ENCODE measurements at regions not wholly inside any gene's neighbourhood (a gene's known extent, or its start where the extent isn't known, plus 50 kb on each side); places are given as distances from the start of the nearest gene placed in this dataset.
"Not testable (repeated sequence)": the region's sequence is repeated elsewhere in the genome, so short reads cannot be mapped to it uniquely, and the experiment has no call there.

- DNase-seq (ENCODE audit: low read depth in 2 of 2): no peak
Measured at GRCh38 chr15:38733331-38733730, 168.7 kb upstream of the RASGRP1 start.

- DNase-seq (ENCODE audit: low read depth in 2 of 2): no peak
Measured at GRCh38 chr15:38740206-38740605, 175.6 kb upstream of the RASGRP1 start.

GRCh38 chr15:38743147-38743546, 178.5 kb upstream of the RASGRP1 start:
- no peak for DNase-seq (ENCODE audit: low read depth in 2 of 2)

- DNase-seq (ENCODE audit: low read depth in 2 of 2): peak; percentile 85 to 88
Measured at GRCh38 chr15:38745126-38745525, 180.5 kb upstream of the RASGRP1 start.

- no peak for DNase-seq (ENCODE audit: low read depth in 2 of 2)
Measured at GRCh38 chr15:38745626-38746025, 181.0 kb upstream of the RASGRP1 start.

- DNase-seq (ENCODE audit: low read depth in 2 of 2): no peak
Measured at GRCh38 chr15:38746211-38746610, 181.6 kb upstream of the RASGRP1 start.

- DNase-seq (ENCODE audit: low read depth in 2 of 2): no peak
Measured at GRCh38 chr15:38748710-38749109, 184.1 kb upstream of the RASGRP1 start.

GRCh38 chr15:38750786-38751185, 186.2 kb upstream of the RASGRP1 start:
- no peak for DNase-seq (ENCODE audit: low read depth in 2 of 2)

- no peak for DNase-seq (ENCODE audit: low read depth in 2 of 2)
Measured at GRCh38 chr15:38755718-38756117, 191.1 kb upstream of the RASGRP1 start.

GRCh38 chr15:38756441-38756840, 191.8 kb upstream of the RASGRP1 start:
- DNase-seq (ENCODE audit: low read depth in 2 of 2): no peak

GRCh38 chr15:38758043-38758442, 193.4 kb upstream of the RASGRP1 start:
- peak; percentile 89 to 90 for DNase-seq (ENCODE audit: low read depth in 2 of 2)

- no peak for DNase-seq (ENCODE audit: low read depth in 2 of 2)
Measured at GRCh38 chr15:38761681-38762080, 197.1 kb upstream of the RASGRP1 start.

- no peak for DNase-seq (ENCODE audit: low read depth in 2 of 2)
Measured at GRCh38 chr15:38768970-38769369, 204.4 kb upstream of the RASGRP1 start.

GRCh38 chr15:38769492-38769891, 204.9 kb upstream of the RASGRP1 start:
- no peak for DNase-seq (ENCODE audit: low read depth in 2 of 2)

GRCh38 chr15:38774076-38774475, 209.5 kb upstream of the RASGRP1 start:
- not testable (repeated sequence) for DNase-seq (ENCODE audit: low read depth in 2 of 2)

- no peak for DNase-seq (ENCODE audit: low read depth in 2 of 2)
Measured at GRCh38 chr15:38781196-38781595, 216.6 kb upstream of the RASGRP1 start.

- no peak for DNase-seq (ENCODE audit: low read depth in 2 of 2)
Measured at GRCh38 chr15:38782156-38782555, 217.5 kb upstream of the RASGRP1 start.

GRCh38 chr15:38788918-38789317, 224.3 kb upstream of the RASGRP1 start:
- DNase-seq (ENCODE audit: low read depth in 2 of 2): no peak

- DNase-seq (ENCODE audit: low read depth in 2 of 2): no peak
Measured at GRCh38 chr15:38789566-38789965, 225.0 kb upstream of the RASGRP1 start.

GRCh38 chr15:38793206-38793810, 228.7 kb upstream of the RASGRP1 start:
- no peak for DNase-seq (ENCODE audit: low read depth in 2 of 2)

GRCh38 chr15:38795471-38796245, 231.0 kb upstream of the RASGRP1 start:
- no peak for DNase-seq (ENCODE audit: low read depth in 2 of 2)

- no peak for DNase-seq (ENCODE audit: low read depth in 2 of 2)
Measured at GRCh38 chr15:38796589-38796988, 232.0 kb upstream of the RASGRP1 start.

- DNase-seq (ENCODE audit: low read depth in 2 of 2): not testable (repeated sequence)
Measured at GRCh38 chr15:38797506-38797905, 232.9 kb upstream of the RASGRP1 start.
